NT2/D1 (cell line): ENCODE measurements at regions not wholly inside any gene's neighbourhood (a gene's known extent, or its start where the extent isn't known, plus 50 kb on each side); places are given as distances from the start of the nearest gene placed in this dataset.

Source experiments
- SUZ12 ChIP-seq: IDR thresholded peaks from 2 replicates; pipeline ENCODE4 v1.6.1; 2011; ENCODE audit not compliant: insufficient read length, insufficient read depth; ENCODE audit errors: extremely low read depth
- ZNF274 ChIP-seq: IDR thresholded peaks from 2 replicates; pipeline ENCODE4 v1.6.1; 2011; ENCODE audit warnings: mild to moderate bottlenecking, low read depth, low read length

DNA sequence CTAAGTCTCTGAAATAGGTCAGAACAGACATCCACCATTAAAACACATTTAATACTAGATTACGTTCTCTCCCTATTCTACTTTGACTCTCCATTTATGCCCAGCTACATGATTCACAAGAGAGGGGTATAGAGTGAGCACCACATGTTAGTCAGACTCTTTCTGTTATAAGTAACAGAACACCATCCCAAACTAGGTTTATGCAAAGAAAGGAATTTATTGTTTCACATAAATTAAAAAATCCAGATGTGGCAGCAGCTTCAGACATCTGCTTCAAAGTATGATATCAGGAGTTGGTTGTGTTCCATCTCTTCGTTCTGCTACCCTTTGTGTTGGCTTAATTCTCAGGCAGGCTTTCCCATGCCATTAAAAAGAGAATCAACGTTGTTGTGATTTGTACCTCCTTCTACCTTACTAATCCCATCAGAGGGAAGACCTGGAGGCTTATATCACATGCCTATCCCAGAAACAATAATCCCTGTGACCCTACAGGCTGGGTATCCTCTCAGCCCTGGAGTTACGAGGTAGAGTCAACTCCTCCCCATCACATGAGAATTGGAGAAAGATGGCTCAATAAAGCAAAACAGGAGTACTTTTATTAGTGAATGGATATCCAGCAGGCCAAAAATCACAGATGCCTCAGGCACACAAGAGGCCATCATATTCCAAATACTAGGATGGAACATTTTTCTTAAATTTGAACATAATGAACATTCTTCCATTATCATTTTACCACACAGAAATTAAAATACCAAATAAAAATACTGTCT lies 163.2 kb downstream of the SLC7A11 start:
- TF ChIP-seq SUZ12 (no peak), ZNF274 (no peak)
